ENCODE measurements at regions not wholly inside any gene's neighbourhood (a gene's known extent, or its start where the extent isn't known, plus 50 kb on each side); places are given as distances from the start of the nearest gene placed in this dataset.

- no peak for DNase-seq (ENCODE audit: low read depth in 2 of 2)
Measured at GRCh38 chr5:124922255-124922975, 176.0 kb upstream of the ZNF608 start.

- DNase-seq (ENCODE audit: low read depth in 2 of 2) = peak; percentile 37 to 59
Measured at GRCh38 chr5:124923131-124923530, 176.7 kb upstream of the ZNF608 start.

- no peak for DNase-seq (ENCODE audit: low read depth in 2 of 2)
Measured at GRCh38 chr5:124924729-124925128, 178.3 kb upstream of the ZNF608 start.

DNA sequence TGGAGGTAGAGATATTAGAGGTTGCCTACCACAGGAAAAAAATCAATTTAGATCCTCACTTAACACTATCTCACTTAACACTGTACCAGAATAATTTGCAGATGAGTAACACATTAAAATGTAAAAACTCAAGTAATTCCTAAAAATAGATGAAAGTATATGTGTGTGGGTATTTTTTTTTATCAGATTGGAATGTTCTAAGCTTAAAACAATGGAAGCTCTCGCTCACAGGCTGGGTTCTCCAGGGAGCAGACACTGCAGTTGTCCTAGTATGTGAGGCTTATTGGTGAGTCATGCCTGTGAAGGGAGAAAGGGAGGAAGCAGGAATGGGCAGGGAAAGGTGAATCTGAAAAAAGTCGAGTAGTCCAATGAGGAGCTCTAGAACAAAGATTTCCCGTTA, 181.3 kb upstream of the ZNF608 start:
- DNase-seq (ENCODE audit: low read depth in 2 of 2) = peak; percentile 31 to 63

- no peak for DNase-seq (ENCODE audit: low read depth in 2 of 2)
Measured at GRCh38 chr5:124929000-124929399, 182.6 kb upstream of the ZNF608 start.

DNA sequence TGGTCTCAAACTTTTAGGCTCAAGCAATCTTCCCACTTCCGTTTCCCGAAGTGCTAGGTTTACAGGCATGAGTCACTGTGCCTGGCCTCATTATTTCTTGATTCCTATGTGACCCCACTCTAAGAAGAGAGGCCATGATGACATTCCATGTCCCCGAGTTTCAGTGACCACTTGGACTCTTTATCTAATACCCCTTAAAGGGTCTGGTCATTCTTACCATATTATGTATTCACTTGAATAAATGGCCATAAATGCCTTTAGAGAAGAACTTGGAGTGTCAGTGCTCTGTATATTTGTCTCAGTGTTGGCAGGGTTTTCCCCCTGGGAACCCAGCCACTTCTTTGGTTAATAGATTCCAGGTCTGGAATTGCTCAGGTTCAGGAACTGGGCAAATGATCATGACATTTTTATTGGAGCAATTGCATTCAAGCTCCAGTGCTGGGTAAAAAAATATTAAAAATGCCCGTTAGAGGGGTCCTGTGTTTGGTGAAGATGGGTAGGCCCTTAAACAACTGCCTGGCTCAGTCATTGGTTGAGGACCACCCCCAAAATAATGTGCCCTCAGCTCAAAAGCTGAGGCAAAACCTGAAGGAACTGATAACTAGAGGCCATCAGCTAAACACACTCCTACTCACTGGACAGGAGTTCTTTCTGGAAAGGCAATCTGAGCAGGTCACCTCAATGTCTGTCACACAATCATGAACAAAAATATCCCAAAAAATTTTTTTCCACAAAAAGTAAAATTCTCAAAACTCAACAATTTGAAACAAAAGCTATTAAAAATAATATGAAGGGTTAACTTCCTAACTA, 186.6 kb upstream of the ZNF608 start:
- no peak for DNase-seq (ENCODE audit: low read depth in 2 of 2)

DNA sequence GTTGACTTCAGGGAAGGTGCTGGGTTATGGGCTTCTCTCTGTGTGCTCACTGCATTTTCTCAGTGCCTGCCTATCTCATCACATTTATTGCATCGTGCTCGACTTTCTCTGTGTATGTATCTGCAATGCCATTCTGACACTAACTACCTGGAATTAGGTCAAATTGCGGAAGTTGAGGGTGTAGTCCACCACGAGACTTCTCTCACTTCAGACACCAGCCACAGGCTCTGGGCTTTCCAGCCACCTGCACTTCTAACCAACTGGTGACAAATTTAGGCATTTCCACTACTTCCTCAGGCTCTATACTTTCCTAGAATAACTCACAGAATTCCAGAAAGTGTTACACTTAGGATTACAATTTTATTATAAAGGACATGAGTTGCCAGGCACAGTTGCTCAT, 188.6 kb upstream of the ZNF608 start:
- no peak for DNase-seq (ENCODE audit: low read depth in 2 of 2)

DNA sequence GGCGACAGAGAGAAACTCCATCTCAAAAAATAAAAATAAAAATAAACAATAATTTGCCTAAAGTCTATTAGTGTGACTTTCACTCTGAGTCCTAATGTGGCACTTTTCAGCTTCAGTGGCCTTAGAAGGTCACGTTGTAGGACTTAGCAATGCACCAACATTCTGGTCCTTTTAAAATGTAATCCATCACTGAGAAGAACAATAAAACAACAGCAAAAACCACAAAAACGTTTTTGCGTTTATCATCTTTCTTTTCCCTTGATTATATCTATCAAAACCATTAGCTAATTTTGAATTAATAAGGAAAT, 190.1 kb upstream of the ZNF608 start:
- DNase-seq (ENCODE audit: low read depth in 2 of 2) = no peak

GRCh38 chr5:124941051-124942049, 194.9 kb upstream of the ZNF608 start:
- no peak for DNase-seq (ENCODE audit: low read depth in 2 of 2)

DNA sequence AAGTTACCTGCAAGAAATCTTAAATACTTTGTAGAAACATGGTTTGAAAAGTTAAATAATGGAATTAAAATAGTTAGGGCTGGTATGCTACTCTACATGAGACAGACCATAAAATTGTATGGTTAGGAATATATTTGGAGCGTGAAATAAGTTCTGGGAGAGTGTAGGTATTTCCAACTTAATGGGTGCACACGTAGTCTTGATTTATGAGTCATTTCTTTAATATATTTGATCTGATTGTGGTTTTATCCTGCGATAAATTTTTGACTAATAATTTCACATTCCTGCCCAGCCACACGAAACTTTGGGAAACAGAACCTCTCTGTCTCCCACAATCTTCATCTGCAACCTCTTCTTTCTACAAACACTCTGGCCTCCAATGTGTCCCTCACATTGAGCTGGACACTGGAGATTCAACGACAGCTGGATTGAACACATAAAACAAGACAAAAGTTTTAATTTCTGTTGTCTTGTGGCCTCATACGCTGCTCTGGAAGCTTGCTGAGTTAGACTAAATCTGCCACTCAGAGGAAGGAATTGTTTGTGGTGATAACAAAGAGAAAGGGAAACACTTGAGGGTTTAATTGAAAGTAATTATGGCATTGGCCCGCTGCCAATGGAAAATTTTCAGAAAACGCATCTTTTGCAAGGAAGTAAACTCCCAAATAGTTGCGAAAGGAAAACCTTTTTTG, 201.8 kb upstream of the ZNF608 start:
- DNase-seq (ENCODE audit: low read depth in 2 of 2) = peak; percentile 47 to 56

- peak in 1 of 2 donors; percentile 6 for DNase-seq (ENCODE audit: low read depth in 2 of 2)
Measured at GRCh38 chr5:124948754-124949275, 202.4 kb upstream of the ZNF608 start.

DNA sequence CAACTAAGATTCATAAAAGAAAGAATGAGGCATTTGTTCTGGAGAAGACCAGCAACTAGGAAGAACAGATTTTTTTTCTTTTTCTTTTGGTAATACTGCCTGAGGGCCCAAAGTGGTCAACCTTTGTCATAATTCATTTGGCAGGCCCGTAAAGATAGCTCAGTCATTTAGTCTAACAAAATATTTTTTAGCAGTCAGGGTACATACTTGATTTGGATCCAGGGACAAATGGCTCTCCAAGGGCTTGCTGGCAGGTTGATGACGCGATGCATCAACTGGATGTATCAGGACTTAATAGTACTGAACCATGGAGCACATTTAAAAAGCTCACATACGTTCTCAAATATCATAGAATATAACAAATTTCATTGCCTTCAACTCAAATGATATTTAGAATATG, 203.4 kb upstream of the ZNF608 start:
- DNase-seq (ENCODE audit: low read depth in 2 of 2) = no peak

DNA sequence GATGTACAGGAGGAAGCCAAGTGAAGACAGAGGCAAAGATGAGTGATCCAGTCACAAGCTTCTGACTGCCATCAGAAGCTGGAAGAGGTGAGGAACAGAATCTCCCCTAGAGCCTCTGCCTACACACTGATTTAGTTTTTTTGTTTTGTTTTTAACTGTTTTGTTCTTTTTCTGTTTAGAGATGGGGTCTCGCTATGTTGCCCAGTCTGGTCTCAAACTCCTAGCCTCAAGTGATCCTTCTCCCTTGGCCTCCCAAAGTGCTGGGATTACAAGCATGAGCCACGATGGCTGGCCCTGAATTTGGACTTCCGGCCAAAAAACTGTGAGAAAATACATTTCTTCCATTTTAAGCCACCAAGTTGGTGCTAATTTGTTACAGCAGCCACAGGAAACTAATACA, 204.7 kb upstream of the ZNF608 start:
- DNase-seq (ENCODE audit: low read depth in 2 of 2) = no peak

GRCh38 chr5:124951661-124952060, 205.2 kb upstream of the ZNF608 start:
- DNase-seq (ENCODE audit: low read depth in 2 of 2) = no peak

GRCh38 chr5:124952079-124952478, 205.6 kb upstream of the ZNF608 start:
- no peak for DNase-seq (ENCODE audit: low read depth in 2 of 2)

- DNase-seq (ENCODE audit: low read depth in 2 of 2) = no peak
Measured at GRCh38 chr5:124952566-124952965, 206.1 kb upstream of the ZNF608 start.

GRCh38 chr5:124954784-124955183, 208.3 kb upstream of the ZNF608 start:
- no peak for DNase-seq (ENCODE audit: low read depth in 2 of 2)

GRCh38 chr5:124956471-124957029, 210.1 kb upstream of the ZNF608 start:
- DNase-seq (ENCODE audit: low read depth in 2 of 2) = no peak

GRCh38 chr5:124957063-124957462, 210.6 kb upstream of the ZNF608 start:
- DNase-seq (ENCODE audit: low read depth in 2 of 2) = no peak

DNA sequence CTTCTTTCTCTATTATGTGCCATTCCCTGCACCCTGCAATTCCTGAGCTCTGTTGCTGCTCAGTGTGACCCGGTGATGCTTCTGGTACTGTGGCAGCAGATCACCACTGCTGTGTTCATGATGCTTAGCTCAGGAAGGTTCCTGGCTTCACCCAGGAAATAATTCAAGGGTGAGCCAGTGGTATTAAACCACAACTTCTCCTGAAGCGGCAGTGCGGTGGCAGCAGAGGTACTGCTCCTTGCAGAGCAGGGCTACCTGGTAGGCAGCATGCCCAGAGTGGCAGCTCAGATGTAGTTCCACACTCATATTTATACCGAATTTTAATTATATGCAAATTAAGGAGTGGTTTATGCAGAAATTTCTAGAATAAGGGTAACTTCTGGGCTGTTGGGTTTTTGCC, 213.8 kb upstream of the ZNF608 start:
- DNase-seq (ENCODE audit: low read depth in 2 of 2) = no peak

- no peak for DNase-seq (ENCODE audit: low read depth in 2 of 2)
Measured at GRCh38 chr5:124961521-124961920, 215.1 kb upstream of the ZNF608 start.
